ENCODE measurements at regions not wholly inside any gene's neighbourhood (a gene's known extent, or its start where the extent isn't known, plus 50 kb on each side); places are given as distances from the start of the nearest gene placed in this dataset.
"Not testable (repeated sequence)": the region's sequence is repeated elsewhere in the genome, so short reads cannot be mapped to it uniquely, and the experiment has no call there.

GRCh38 chr6:115524821-115525220, 535.9 kb downstream of the FRK start:
- TF ChIP-seq, protein P1, sequence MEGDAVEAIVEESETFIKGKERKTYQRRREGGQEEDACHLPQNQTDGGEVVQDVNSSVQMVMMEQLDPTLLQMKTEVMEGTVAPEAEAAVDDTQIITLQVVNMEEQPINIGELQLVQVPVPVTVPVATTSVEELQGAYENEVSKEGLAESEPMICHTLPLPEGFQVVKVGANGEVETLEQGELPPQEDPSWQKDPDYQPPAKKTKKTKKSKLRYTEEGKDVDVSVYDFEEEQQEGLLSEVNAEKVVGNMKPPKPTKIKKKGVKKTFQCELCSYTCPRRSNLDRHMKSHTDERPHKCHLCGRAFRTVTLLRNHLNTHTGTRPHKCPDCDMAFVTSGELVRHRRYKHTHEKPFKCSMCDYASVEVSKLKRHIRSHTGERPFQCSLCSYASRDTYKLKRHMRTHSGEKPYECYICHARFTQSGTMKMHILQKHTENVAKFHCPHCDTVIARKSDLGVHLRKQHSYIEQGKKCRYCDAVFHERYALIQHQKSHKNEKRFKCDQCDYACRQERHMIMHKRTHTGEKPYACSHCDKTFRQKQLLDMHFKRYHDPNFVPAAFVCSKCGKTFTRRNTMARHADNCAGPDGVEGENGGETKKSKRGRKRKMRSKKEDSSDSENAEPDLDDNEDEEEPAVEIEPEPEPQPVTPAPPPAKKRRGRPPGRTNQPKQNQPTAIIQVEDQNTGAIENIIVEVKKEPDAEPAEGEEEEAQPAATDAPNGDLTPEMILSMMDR (IDR thresholded peaks at IDR 0.05) = no peak
- Mint-ChIP-seq H3K27me3 (no peaks in the 10 kb centered on the region), H3K36me3 (ENCODE audit: low read depth) (no peaks in the 10 kb centered on the region), H3K27ac (no peak overlapping the region), H3K4me1 (no peaks in the 10 kb centered on the region), H3K9me3 (peaks cover 13% of the 10 kb centered on the region), H3K4me3 (no peak overlapping the region)
- intact Hi-C loops (cut with micrococcal nuclease) = no loop called here
- ATAC-seq (ENCODE audit: low read depth) (no peak), DNase-seq (no peak)
- ChIA-PET POLR2A (no interaction called here), CTCF (no interaction called here)

- POLR2A ChIA-PET; DNase-seq; H3K27me3 Mint-ChIP-seq; ATAC-seq (ENCODE audit: low read depth); H3K4me3 Mint-ChIP-seq; H3K36me3 Mint-ChIP-seq (ENCODE audit: low read depth); CTCF ChIA-PET; H3K27ac Mint-ChIP-seq; H3K4me1 Mint-ChIP-seq; intact Hi-C loops (cut with micrococcal nuclease): not testable (repeated sequence)
- H3K9me3 Mint-ChIP-seq = peaks cover 20% of the 10 kb centered on the region
Measured at GRCh38 chr6:115521747-115522146, 538.9 kb downstream of the FRK start.

- intact Hi-C loops (cut with micrococcal nuclease) = no loop called here
- no peak overlapping the region for H3K27ac Mint-ChIP-seq
- no peak overlapping the region for H3K4me3 Mint-ChIP-seq
- peaks cover 6% of the 10 kb centered on the region for H3K9me3 Mint-ChIP-seq
- DNase-seq (no peak), ATAC-seq (ENCODE audit: low read depth) (no peak)
- TF ChIP-seq, protein P1 (IDR thresholded peaks at IDR 0.05) = no peak
- ChIA-PET POLR2A (no interaction called here), CTCF (no interaction called here)
- no peaks in the 10 kb centered on the region for H3K36me3 Mint-ChIP-seq (ENCODE audit: low read depth)
- no peaks in the 10 kb centered on the region for H3K27me3 Mint-ChIP-seq
- no peaks in the 10 kb centered on the region for H3K4me1 Mint-ChIP-seq
Measured at GRCh38 chr6:115514656-115515055, 546.0 kb downstream of the FRK start.

- ChIA-PET CTCF (no interaction called here), POLR2A (no interaction called here)
- Mint-ChIP-seq H3K36me3 (ENCODE audit: low read depth) (no peaks in the 10 kb centered on the region), H3K27me3 (no peaks in the 10 kb centered on the region), H3K27ac (no peak overlapping the region), H3K4me1 (no peaks in the 10 kb centered on the region), H3K9me3 (no peaks in the 10 kb centered on the region), H3K4me3 (no peak overlapping the region)
- TF ChIP-seq, protein P1 (IDR thresholded peaks at IDR 0.05) = no peak
- intact Hi-C loops (cut with micrococcal nuclease) = no loop called here
- no peak for ATAC-seq (ENCODE audit: low read depth)
- DNase-seq = no peak
Measured at GRCh38 chr6:115512923-115513322, 547.8 kb downstream of the FRK start.

- CTCF ChIA-PET = no interaction called here
- no peaks in the 10 kb centered on the region for H3K36me3 Mint-ChIP-seq (ENCODE audit: low read depth)
- TF ChIP-seq, protein P1 (IDR thresholded peaks at IDR 0.05) = no peak
- no peaks in the 10 kb centered on the region for H3K9me3 Mint-ChIP-seq
- H3K27me3 Mint-ChIP-seq = no peaks in the 10 kb centered on the region
- ATAC-seq (ENCODE audit: low read depth) (no peak), DNase-seq (no peak)
- POLR2A ChIA-PET = no interaction called here
- intact Hi-C loops (cut with micrococcal nuclease) = no loop called here
- no peak overlapping the region for H3K27ac Mint-ChIP-seq
- no peaks in the 10 kb centered on the region for H3K4me1 Mint-ChIP-seq
- H3K4me3 Mint-ChIP-seq = no peak overlapping the region
Measured at GRCh38 chr6:115511771-115512170, 548.9 kb downstream of the FRK start.

DNA sequence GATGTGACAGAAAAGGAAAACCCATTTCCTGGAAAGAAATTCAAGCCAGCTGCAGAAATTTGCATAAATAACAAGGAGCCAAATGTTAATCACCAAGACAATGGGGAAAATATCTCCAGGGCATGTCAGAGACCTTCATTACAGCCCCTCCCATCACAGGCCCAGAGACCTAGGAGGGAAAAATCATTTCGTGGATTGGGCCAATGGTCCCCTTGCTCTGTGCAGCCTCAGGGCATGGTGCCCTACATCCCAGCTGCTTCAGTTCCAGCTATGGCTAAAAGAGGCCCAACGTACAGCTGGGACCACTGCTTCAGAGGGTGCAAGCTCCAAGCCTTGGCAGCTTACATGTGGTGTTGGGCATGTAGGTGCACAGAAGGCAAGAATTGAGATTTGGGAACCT, 558.3 kb downstream of the FRK start:
- H3K27ac Mint-ChIP-seq; CTCF ChIA-PET; DNase-seq; POLR2A ChIA-PET; H3K36me3 Mint-ChIP-seq (ENCODE audit: low read depth); H3K4me1 Mint-ChIP-seq; H3K9me3 Mint-ChIP-seq; H3K27me3 Mint-ChIP-seq; ATAC-seq (ENCODE audit: low read depth); intact Hi-C loops (cut with micrococcal nuclease); H3K4me3 Mint-ChIP-seq: not testable (repeated sequence)
